AML-193 (cell line): ENCODE measurements at regions not wholly inside any gene's neighbourhood (a gene's known extent, or its start where the extent isn't known, plus 50 kb on each side); places are given as distances from the start of the nearest gene placed in this dataset.

ENCODE experiments used
- DNase-seq, 2 experiments: peaks; one replicate each; lab custom pipeline; 2025; lab: John Stamatoyannopoulos, UW

DNA sequence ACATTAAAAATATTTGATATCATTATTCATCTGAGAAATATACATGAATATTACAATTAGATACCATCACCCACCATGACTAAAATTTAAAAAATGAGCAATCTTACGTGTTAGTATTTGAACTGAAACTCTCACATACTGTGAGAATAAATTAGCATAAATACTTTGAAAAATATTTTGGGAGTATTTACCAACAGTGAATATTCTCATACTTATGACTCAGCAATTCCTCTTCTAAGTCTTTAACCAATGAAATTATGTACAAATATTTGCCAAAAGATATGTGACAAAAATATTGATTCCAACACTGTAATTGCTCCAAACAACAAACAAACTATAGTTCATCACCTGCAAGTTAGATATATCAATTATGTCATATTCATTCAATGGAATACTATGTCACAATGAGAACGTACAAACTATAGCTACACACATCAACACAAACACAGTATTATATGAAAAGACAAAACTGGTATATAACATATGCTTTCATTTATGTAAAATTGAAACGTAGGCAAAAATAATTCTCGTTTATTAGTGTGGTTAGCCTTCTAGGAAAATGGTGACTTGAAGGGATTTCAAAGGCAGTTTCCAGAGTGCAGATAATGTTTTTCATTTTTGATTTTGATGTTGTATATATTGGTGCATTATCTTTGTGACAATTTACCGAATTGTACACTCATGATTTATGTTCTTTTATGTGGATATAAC is 742.2 kb downstream of the SLC16A7 start:
- DNase-seq, result no peak

GRCh38 chr12:60345442-60345841 is 749.6 kb downstream of the SLC16A7 start:
- no peak for DNase-seq

DNA sequence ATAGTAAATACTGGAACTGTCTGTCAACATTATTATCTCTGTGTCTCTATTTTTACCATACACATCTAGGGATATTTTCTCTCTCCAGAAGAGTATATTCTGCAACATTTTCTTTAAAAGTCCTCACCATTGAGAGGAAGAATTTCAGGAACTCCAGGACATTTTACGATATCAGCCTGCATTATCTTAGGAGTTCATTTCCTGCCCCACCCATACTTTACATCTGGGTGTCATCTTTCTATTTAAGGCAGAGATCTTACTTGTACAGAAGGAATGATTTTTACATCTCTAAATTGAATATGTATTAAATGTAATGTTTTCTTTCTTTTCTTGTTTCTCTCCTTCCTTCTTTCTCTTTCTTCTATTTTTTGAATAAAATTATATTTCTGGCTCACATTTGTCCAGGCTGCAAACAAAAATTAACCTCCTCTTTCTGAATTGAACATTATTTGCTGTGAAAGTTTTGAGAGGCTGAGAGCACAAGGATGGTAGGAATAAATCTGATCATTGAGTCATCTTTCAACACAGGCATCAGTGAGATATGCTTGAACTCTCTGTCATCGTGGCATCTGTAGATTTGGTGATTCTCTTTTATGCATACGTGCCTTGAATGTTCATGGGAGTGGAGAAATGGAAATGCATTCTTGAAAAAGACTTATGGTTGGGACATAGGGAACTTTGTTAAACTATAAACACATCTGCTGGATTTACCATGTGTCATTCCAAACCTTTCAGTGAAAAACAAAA is 753.6 kb downstream of the SLC16A7 start:
- DNase-seq, result no peak

DNA sequence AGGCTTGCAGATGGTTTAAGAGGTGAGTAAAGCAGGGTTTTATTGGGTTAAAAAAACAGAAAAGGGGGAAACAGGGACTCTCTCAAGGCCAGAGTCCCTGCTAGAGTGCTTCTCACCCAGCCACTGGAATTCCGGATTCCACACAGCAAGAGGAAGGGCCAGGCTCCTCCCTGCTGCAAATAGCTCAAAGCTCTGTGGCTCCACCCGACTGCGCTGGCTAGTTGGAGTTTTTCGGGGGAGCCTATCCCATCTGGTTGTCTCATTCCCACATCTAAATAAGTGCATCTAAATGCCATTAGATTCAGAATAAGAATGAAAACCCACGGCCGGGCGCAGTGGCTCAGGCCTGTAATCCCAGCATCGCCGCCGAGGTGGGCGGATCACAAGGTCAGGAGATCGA is 791.5 kb downstream of the SLC16A7 start:
- no peak for DNase-seq

DNA sequence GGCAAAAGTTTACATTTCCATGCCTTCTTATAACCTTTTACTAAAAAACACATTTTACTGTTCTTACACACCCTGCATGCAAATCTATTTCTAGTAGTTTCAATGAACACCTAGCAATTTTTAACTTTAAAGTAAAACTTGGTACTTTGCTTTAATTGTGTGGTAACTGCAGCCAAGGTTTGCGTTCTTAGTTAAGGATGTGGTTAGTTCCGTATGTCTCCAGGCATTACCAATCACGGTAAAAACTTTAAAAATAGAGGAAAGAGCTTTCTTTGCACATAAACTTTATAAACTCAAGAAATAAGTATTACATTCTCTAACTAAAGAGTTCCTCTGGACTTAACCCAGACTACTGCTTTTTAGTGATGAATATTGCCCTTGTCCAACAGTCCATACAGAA is 795.2 kb downstream of the SLC16A7 start:
- no peak for DNase-seq

DNA sequence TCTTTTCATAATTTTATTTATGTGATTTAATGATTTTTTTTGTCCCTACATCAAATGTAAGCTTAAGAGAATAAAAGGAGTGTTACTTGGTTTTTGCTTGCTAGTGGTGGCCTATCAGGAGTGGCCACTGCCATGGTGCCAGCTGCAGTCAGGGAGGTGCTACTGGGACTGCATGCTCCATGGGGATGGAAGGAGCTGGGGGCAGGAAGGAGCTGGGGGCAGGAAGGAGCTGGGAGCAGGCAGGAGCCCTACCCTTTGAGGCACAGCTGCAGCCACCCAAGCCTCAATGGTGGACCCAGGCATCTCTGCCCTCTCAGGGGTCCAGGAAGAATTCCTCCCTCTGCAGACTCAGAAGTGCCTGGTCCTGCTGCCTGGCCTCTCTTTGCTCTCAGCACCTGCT is 796.0 kb downstream of the SLC16A7 start:
- DNase-seq, result no peak

- DNase-seq, result no peak
Observed at GRCh38 chr12:60393093-60393492, 797.3 kb downstream of the SLC16A7 start.

DNA sequence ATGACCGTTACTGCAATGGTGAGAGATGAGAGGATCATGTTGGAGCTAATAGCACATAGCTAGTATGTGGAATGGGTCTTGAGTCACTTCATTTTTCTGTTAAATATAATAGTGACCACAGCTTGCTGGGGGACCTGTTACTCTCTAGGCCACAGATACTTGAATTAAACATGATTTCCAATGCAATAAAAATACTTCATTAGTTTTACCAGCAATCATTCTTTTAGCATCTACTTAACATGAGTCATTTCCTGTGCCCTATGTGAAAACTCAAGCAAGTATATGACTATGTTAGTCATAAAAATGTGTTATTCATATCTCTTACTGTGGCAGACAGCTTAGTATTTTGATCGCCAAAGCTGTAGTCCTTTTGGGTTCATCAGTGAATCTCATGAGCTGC is 798.8 kb downstream of the SLC16A7 start:
- no peak for DNase-seq

- no peak for DNase-seq
Observed at GRCh38 chr12:60398547-60398946, 802.7 kb downstream of the SLC16A7 start.

DNA sequence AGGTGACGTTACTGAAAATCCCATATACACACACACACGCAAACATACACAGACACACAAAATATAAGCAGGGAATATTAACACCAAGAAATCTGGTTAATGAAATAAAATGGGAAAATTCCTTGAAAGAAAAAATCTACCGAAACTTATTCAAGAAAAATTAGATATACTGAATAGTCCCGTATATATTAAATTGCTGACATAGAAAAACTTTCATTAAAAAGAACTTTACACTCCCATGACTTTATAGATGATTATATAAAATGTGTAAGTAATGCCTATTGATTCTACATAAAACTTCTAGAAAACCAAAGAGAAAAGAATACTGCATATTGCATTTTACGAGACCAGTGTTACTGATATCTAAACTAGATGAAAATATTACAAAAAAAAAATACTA is 803.2 kb downstream of the SLC16A7 start:
- no peak for DNase-seq

GRCh38 chr12:60402996-60403395 is 807.2 kb downstream of the SLC16A7 start:
- DNase-seq, result no peak

DNA sequence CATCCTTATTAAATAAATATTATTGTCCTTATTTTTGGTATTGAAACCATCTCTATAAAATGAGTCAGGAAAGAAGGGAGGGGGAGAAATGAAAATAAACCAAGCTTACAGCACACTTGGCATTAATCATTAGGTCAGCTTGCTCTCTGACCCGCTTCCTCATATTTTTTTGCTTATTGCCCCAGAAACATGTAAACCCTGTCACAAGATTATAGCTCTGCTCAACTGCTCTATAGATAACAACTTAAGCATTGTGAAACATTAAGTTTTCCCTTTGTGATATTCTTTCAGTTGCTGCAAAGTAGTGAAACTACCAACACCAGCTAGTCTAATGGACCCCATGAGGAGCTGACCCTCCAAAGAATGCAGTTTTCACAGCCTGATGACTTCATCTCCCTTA is 819.5 kb downstream of the SLC16A7 start:
- DNase-seq, result no peak

- no peak for DNase-seq
Observed at GRCh38 chr12:60419986-60420385, 824.2 kb downstream of the SLC16A7 start.

DNA sequence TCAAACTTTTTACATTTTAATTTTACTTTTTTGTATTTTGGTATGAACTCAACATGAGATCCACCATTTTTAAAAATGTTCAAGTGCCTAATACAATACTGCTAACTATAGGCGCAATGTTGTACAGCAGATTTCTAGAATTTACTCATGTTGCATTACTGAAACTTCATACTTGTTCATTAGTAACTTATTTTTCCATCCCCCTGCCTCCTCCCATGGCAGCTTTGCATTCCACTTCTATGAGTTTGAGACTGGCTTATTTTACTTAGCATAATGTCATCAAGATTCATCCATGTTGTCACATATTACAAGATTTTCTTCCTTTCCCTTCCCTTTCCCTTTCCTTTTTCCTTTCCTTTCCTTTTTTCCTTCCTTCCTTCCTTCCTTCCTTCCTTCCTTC is 825.9 kb downstream of the SLC16A7 start:
- DNase-seq, result no peak

GRCh38 chr12:60437297-60437696 is 841.5 kb downstream of the SLC16A7 start:
- no peak for DNase-seq

- DNase-seq, result no peak
Observed at GRCh38 chr12:60441577-60441976, 845.7 kb downstream of the SLC16A7 start.

DNA sequence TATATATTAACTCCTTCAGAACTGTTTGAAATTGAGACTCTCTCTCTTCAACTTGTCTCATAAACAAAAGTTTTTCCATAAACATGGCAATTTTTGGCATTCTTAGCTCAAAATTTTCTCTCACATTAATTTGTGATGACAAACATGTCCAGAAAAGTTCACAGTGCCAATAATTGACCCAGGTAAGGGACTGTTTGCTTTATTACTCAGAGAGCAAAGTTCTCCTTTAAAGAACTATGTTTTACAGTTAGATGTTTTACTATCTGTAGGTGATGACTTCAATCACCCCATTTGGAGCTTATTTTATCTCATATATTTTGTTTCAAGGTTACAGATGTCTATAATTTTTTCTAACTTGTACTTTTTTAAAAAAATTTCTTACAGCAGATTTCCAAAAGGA is 855.6 kb downstream of the SLC16A7 start:
- no peak for DNase-seq

DNA sequence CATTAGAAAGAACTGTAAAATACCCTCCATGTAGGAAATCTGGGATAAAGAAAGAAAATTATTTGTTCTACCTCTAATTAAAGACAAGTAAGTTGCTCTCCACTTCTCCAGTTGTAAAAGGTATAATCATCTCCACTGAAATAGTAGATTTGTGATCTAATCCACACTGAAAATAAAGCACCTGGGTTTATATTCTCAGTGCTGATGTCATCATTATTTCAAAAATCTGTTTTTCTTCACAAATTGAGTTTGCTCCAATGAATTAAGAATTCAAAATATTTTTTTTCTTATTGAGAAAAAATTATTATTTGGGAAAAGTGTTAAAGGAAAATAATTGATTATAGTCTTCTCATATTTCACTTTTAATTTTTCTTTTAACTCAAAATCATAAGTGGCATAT is 869.2 kb downstream of the SLC16A7 start:
- no peak for DNase-seq

DNA sequence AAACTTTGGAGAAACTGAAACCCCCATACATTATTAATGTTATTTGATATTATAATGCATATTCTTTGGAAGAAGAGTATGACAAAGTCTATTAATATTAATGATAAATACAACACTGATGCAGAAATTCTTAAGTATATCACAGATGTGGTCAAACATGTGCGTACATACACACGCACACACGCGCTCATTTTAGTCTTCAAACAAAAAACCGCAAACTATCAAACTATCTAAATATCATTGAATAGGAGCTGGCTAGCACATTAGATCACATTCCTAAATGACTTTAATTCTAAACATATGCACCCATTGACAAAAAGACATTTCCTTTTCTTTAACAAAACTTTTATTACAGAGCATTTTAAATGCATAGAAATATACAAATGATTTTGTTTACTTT is 872.7 kb downstream of the SLC16A7 start:
- DNase-seq, result no peak

- no peak for DNase-seq
Observed at GRCh38 chr12:60475825-60476224, 880.0 kb downstream of the SLC16A7 start.

- DNase-seq, result no peak
Observed at GRCh38 chr12:60487284-60487683, 891.5 kb downstream of the SLC16A7 start.

GRCh38 chr12:60489071-60489470 is 893.2 kb downstream of the SLC16A7 start:
- no peak for DNase-seq

DNA sequence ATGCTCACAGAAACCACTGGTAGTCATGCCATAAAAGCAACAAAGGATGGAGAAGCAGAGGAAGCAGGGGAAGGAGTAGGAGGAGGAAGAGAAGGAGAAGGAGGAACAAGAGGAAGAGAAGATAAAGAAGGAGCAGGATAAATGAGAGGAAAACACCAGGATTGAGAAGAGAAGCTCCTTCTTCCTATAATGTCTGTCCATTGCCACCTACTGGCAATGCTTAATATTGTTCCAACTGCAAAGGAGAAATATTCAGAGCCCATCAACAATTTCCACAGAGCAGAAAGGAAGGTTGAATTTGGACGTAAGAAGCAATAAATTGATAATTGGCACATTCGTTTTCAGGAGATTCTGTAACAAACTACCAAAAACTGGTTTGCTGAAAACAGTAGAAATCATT is 898.4 kb downstream of the SLC16A7 start:
- DNase-seq, result peak; percentile 1 to 28

- DNase-seq, result no peak
Observed at GRCh38 chr12:60498656-60499055, 902.8 kb downstream of the SLC16A7 start.
